Suprapubic skin (tissue), 3 donors: ENCODE measurements at regions not wholly inside any gene's neighbourhood (a gene's known extent, or its start where the extent isn't known, plus 50 kb on each side); places are given as distances from the start of the nearest gene placed in this dataset.

Experiments
- EP300 ChIP-seq: sonication (generic); formaldehyde crosslinking; IDR thresholded peaks from one replicate; pipeline ENCODE4 v1.6.1; 2017; ENCODE audit warnings: antibody characterized with exemption
- POLR2A ChIP-seq, 2 donors: fragments of 450-650 bp; IDR thresholded peaks; one replicate each; pipeline ENCODE4 v1.6.1; 2017; ENCODE audit warnings: antibody characterized with exemption in 2 of 2, mild to moderate bottlenecking in 2 of 2, moderate library complexity in 2 of 2
- TF ChIP-seq, protein P1 (sequence below), 2 donors: fragments of 200-600 bp in 1 of 2; fragments of 450-650 bp in 1 of 2; sonication (generic) in 1 of 2; IDR thresholded peaks; one replicate each; pipeline ENCODE4 v1.5.1; 2016 to 2019; ENCODE audit warnings: antibody characterized with exemption in 2 of 2, mild to moderate bottlenecking in 1 of 2, moderate library complexity in 1 of 2

DNA sequence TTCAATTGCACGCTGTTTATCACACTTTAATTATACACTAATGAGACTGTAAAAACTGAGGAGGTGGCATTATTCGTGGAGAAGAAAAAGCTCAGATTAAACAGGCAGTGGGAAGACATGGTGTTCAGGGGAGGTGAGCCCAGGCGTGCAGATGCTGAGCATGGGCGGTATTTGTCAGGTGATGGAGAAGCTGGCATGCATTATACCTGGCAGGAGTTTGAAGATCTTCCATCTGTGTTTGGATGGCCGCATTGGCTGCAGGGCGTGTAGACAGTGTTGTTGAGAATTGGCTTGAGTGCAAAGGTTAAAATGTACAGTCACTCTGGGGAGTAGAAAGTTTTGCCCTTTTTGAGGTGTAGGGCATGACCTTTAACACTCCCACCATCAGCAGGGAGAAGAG is 213.8 kb downstream of the ERMARD start:
- TF ChIP-seq, protein P1, sequence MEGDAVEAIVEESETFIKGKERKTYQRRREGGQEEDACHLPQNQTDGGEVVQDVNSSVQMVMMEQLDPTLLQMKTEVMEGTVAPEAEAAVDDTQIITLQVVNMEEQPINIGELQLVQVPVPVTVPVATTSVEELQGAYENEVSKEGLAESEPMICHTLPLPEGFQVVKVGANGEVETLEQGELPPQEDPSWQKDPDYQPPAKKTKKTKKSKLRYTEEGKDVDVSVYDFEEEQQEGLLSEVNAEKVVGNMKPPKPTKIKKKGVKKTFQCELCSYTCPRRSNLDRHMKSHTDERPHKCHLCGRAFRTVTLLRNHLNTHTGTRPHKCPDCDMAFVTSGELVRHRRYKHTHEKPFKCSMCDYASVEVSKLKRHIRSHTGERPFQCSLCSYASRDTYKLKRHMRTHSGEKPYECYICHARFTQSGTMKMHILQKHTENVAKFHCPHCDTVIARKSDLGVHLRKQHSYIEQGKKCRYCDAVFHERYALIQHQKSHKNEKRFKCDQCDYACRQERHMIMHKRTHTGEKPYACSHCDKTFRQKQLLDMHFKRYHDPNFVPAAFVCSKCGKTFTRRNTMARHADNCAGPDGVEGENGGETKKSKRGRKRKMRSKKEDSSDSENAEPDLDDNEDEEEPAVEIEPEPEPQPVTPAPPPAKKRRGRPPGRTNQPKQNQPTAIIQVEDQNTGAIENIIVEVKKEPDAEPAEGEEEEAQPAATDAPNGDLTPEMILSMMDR (IDR thresholded peaks at IDR 0.05), result no peak
- TF ChIP-seq POLR2A (IDR thresholded peaks at IDR 0.05) (no peak), EP300 (no peak)
